Heart left ventricle (tissue), 13 donors: ENCODE measurements at regions not wholly inside any gene's neighbourhood (a gene's known extent, or its start where the extent isn't known, plus 50 kb on each side); places are given as distances from the start of the nearest gene placed in this dataset.

Experiments used
- POLR2A ChIP-seq, 2 donors: fragments of 450-650 bp; IDR thresholded peaks; one replicate each; pipeline ENCODE4 v1.6.1; 2017; ENCODE audit warnings: antibody characterized with exemption in 2 of 2, mild to moderate bottlenecking in 2 of 2, moderate library complexity in 2 of 2
- TF ChIP-seq, protein P1 (sequence below), 12 donors: fragments of 200-600 bp; sonication (generic) in 4 of 12; IDR thresholded peaks; one replicate each; pipeline versions ENCODE4 v1.5.0 to v1.8.0; 2018 to 2022; ENCODE audit warnings: antibody characterized with exemption in 12 of 12, mild to moderate bottlenecking in 5 of 12
- donor health status: ischemic (EF 13 %, LVEDD 7.1; RV severe dilation, severe dysfunction).
- donor health status: DM: no; HTN: yes; CAD: no.
- donor health status: DM: no; HTN: no; CAD: no.
- donor health status: ischemic (EF 25% LVEDD 6.9; RV normal size, moderate dysfunction).
- donor health status: ischemic (EF 25% LVEDD 5.7; RV mildly dilated, moderate dysfunction).
- donor health status: ischemic (EF 35%, LVEDD 5.7; RV mildly dilated, moderate dysfunction).
- donor health status: nonischemic (EF 11% LVEDD 7.7; RV severe dilation, severe dysfunction).
- donor health status: DM: yes; HTN: yes; CAD: no.
- donor health status: PGD.
- donor health status: ischemic (EF 29% LVEDD 5.4; RV normal size, mild dysfunction).
- donor health status: nonischemic (EF 23%, LVEDD 6.1; RV moderate dilation, normal function).

DNA sequence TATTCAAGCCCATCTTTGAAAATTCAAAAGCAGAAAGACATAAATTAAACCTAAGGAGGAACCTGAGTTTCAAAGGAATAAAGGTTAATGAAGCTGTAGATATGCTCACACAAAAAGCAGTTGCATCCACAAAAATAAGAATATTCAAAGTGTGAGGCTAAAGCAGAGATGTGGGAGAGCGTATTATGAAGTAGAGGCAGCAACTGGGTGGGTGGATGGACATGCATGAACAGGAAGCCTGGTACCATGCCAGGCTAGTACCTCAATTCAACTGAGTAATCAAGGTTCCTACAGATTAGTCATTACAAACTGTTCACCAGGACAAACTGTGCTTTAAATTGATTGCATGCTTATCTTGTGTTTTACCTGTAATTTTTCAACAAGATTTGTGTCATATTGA lies 330.0 kb upstream of the PKDCC start:
- TF ChIP-seq, protein P1, sequence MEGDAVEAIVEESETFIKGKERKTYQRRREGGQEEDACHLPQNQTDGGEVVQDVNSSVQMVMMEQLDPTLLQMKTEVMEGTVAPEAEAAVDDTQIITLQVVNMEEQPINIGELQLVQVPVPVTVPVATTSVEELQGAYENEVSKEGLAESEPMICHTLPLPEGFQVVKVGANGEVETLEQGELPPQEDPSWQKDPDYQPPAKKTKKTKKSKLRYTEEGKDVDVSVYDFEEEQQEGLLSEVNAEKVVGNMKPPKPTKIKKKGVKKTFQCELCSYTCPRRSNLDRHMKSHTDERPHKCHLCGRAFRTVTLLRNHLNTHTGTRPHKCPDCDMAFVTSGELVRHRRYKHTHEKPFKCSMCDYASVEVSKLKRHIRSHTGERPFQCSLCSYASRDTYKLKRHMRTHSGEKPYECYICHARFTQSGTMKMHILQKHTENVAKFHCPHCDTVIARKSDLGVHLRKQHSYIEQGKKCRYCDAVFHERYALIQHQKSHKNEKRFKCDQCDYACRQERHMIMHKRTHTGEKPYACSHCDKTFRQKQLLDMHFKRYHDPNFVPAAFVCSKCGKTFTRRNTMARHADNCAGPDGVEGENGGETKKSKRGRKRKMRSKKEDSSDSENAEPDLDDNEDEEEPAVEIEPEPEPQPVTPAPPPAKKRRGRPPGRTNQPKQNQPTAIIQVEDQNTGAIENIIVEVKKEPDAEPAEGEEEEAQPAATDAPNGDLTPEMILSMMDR (IDR thresholded peaks at IDR 0.05) = no peak
- no peak for TF ChIP-seq POLR2A (IDR thresholded peaks at IDR 0.05)
